Trophoblast cell (in vitro differentiated cells and primary cell): ENCODE measurements at regions not wholly inside any gene's neighbourhood (a gene's known extent, or its start where the extent isn't known, plus 50 kb on each side); places are given as distances from the start of the nearest gene placed in this dataset.

Source experiments
- DNase-seq, 2 donors: peaks; one replicate each; pipeline ENCODE4 v3.0.0-alpha.2; 2016
- H2AFZ ChIP-seq: 2 replicates; pipeline ENCODE4 v1.6.1; 2013; ENCODE audit warnings: low read length, moderate library complexity, mild to moderate bottlenecking; ENCODE audit not compliant: insufficient read depth, poor library complexity
- H2AK5ac ChIP-seq: 2 replicates; pipeline ENCODE4 v1.6.1; 2013; ENCODE audit warnings: mild to moderate bottlenecking, low read length
- H2BK120ac ChIP-seq: 2 replicates; pipeline ENCODE4 v1.6.1; 2013; ENCODE audit warnings: low read length, mild to moderate bottlenecking, moderate library complexity; ENCODE audit not compliant: insufficient read depth, poor library complexity
- H2BK12ac ChIP-seq: 2 replicates; pipeline ENCODE4 v1.6.1; 2013; ENCODE audit warnings: mild to moderate bottlenecking, low read length, moderate library complexity
- H2BK5ac ChIP-seq: 2 replicates; pipeline ENCODE4 v1.6.1; 2013; ENCODE audit warnings: low read length, low read depth, moderate library complexity, mild to moderate bottlenecking; ENCODE audit not compliant: poor library complexity
- H3K14ac ChIP-seq: 2 replicates; pipeline ENCODE4 v1.6.1; 2013; ENCODE audit warnings: mild to moderate bottlenecking, low read length
- H3K18ac ChIP-seq: 2 replicates; pipeline ENCODE4 v1.6.1; 2013; ENCODE audit warnings: mild to moderate bottlenecking, low read length
- H3K23ac ChIP-seq: 2 replicates; pipeline ENCODE4 v1.6.1; 2013; ENCODE audit warnings: low read length
- H3K27ac ChIP-seq: 2 replicates; pipeline ENCODE4 v1.5.1; 2013; ENCODE audit warnings: low read depth, mild to moderate bottlenecking, inconsistent platforms, low read length, moderate library complexity
- H3K27me3 ChIP-seq: 2 replicates; pipeline ENCODE4 v1.6.1; 2013; ENCODE audit warnings: inconsistent platforms, mild to moderate bottlenecking, low read length, moderate library complexity; ENCODE audit not compliant: insufficient read depth
- H3K36me3 ChIP-seq, 2 experiments: 1 replicate in 1 of 2; 2 replicates in 1 of 2; pipeline ENCODE4 v1.6.1; 2013; ENCODE audit warnings: low read length in 2 of 2, mild to moderate bottlenecking in 2 of 2, moderate library complexity in 1 of 2; ENCODE audit not compliant: insufficient read depth in 2 of 2, control insufficient read depth in 1 of 2
- H3K4ac ChIP-seq: 2 replicates; pipeline ENCODE4 v1.6.1; 2013; ENCODE audit warnings: low read depth, mild to moderate bottlenecking, low read length, moderate library complexity
- H3K4me1 ChIP-seq, 2 experiments: 1 replicate in 1 of 2; 2 replicates in 1 of 2; pipeline ENCODE4 v1.6.1; 2013; ENCODE audit warnings: low read length in 2 of 2, mild to moderate bottlenecking in 2 of 2, moderate library complexity in 1 of 2; ENCODE audit not compliant: insufficient read depth in 2 of 2, control insufficient read depth in 1 of 2
- H3K4me2 ChIP-seq: 2 replicates; pipeline ENCODE4 v1.6.1; 2013; ENCODE audit warnings: inconsistent platforms, mild to moderate bottlenecking, low read length, moderate library complexity
- H3K4me3 ChIP-seq: 2 replicates; pipeline ENCODE4 v1.5.1; 2013; ENCODE audit warnings: mild to moderate bottlenecking, low read depth, low read length, inconsistent platforms
- H3K79me1 ChIP-seq: one replicate; pipeline ENCODE4 v1.6.1; 2013; ENCODE audit warnings: low read length
- H3K79me2 ChIP-seq: 2 replicates; pipeline ENCODE4 v1.6.1; 2013; ENCODE audit warnings: low read length, mild to moderate bottlenecking; ENCODE audit not compliant: control insufficient read depth, insufficient read depth, poor library complexity
- H3K9ac ChIP-seq: 2 replicates; pipeline ENCODE4 v1.6.1; 2013; ENCODE audit warnings: mild to moderate bottlenecking, low read length
- H3K9me3 ChIP-seq: 2 replicates; pipeline ENCODE4 v1.6.1; 2013; ENCODE audit warnings: low read depth, mild to moderate bottlenecking, control low read depth, inconsistent platforms, low read length; ENCODE audit not compliant: insufficient read depth
- H4K12ac ChIP-seq: 2 replicates; pipeline ENCODE4 v1.6.1; 2013; ENCODE audit warnings: low read depth, mild to moderate bottlenecking, low read length, moderate library complexity
- H4K8ac ChIP-seq: 2 replicates; pipeline ENCODE4 v1.6.1; 2013; ENCODE audit warnings: low read depth, mild to moderate bottlenecking, low read length, moderate library complexity
- H4K91ac ChIP-seq: one replicate; pipeline ENCODE4 v1.6.1; 2013; ENCODE audit warnings: low read depth, mild to moderate bottlenecking, low read length, moderate library complexity
- WGBS: extraction: QIAGEN DNeasy Blood & Tissue Kit; methylation state at CpG from one replicate; pipeline ENCODE4 v1.1.7; 2013; ENCODE audit warnings: missing lambda C conversion rate; ENCODE audit not compliant: insufficient read length, insufficient coverage; ENCODE audit errors: extremely low coverage; 5-methylcytosine and 5-hydroxymethylcytosine counted together

DNA sequence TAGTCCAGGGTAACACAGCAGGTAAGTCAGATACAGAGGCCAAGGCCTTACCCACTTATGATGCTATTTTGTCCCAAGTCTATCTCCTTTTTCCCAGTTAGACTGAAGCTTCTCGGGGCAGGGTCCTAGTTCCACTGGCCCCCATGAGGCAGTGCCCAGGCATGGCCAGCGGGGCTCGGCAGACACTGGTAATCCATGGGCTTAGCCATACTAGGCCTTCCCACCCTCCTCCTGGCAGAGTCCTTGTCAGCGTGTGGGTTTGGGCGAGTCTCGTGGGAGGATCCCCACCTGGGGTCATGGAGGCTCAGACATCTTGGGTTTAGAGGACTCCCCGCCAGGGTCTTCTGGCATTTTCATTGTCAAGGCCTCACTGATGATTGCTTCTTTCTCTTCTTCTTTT lies 84.7 kb upstream of the BRD7 start:
- Histone ChIP-seq H3K14ac (no peak overlapping the region), H3K4me3 (no peak overlapping the region), H4K8ac (no peak overlapping the region), H4K91ac (no peak overlapping the region), H3K9ac (no peak overlapping the region), H2AFZ (no peak overlapping the region), H3K79me2 (no peaks in the 10 kb centered on the region), H3K4me2 (no peak overlapping the region), H2BK120ac (no peak overlapping the region), H2BK5ac (no peak overlapping the region), H2BK12ac (no peak overlapping the region), H3K27me3 (no peaks in the 10 kb centered on the region), H3K9me3 (peaks cover 3% of the 10 kb centered on the region), H3K18ac (no peak overlapping the region), H3K23ac (no peak overlapping the region), H3K27ac (no peak overlapping the region), H3K4ac (no peak overlapping the region), H3K4me1 (peaks cover 2 to 6% of the 10 kb centered on the region in 2 experiments), H2AK5ac (no peak overlapping the region), H3K36me3 (no peaks in the 10 kb centered on the region), H3K79me1 (peaks cover 3% of the 10 kb centered on the region), H4K12ac (no peak overlapping the region)
- no peak for DNase-seq
- no CpG with 5 or more reads among the region's 7 CpGs for WGBS

DNA sequence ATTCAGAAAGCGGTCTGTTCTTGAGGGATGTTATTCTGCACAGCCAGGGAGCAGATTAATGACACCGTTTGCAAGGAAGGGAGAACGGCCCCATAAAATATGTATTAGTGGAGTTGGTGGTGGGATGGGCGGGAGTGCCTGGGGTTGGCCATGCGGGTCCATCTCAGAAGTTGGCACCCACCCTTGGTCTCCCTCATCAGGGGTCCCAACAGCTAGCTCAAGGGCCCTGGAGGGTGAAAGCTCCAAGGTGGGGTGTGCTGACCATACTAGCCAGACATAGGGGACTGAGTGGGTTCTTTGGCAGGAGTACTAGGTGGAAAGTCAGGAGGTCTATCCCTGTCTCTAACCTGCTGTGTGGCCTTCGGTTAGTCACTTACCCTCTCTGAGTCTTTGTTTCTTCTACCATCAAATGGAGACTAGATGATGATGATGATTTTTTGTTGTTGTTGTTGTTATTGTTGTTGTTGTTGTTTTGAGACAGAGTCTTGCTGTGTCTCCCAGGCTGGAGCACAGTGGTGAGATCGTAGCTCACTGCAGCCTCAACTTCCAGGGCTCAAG lies 83.2 kb upstream of the BRD7 start:
- Histone ChIP-seq H4K12ac (no peak overlapping the region), H2AFZ (no peak overlapping the region), H2BK12ac (no peak overlapping the region), H3K36me3 (no peaks in the 10 kb centered on the region), H3K18ac (no peak overlapping the region), H3K79me2 (no peaks in the 10 kb centered on the region), H4K8ac (no peak overlapping the region), H3K27ac (no peak overlapping the region), H3K27me3 (no peaks in the 10 kb centered on the region), H3K4me3 (no peak overlapping the region), H3K4me1 (peaks cover 2% of the 10 kb centered on the region in 2 experiments), H2BK120ac (no peak overlapping the region), H4K91ac (no peak overlapping the region), H2BK5ac (no peak overlapping the region), H3K9me3 (peaks cover 3% of the 10 kb centered on the region), H3K9ac (no peak overlapping the region), H3K4ac (no peak overlapping the region), H3K23ac (no peak overlapping the region), H2AK5ac (no peak overlapping the region), H3K4me2 (no peak overlapping the region), H3K79me1 (peaks cover 3% of the 10 kb centered on the region), H3K14ac (no peak overlapping the region)
- no peak for DNase-seq
- WGBS: 100% methylated on average over 1 of the region's 7 CpGs

- no peak overlapping the region for H2BK5ac ChIP-seq
- H3K4me2 ChIP-seq: no peak overlapping the region
- no peak overlapping the region for H4K8ac ChIP-seq
- H3K27me3 ChIP-seq: no peaks in the 10 kb centered on the region
- H3K4me1 ChIP-seq: peaks cover 2% of the 10 kb centered on the region in 2 experiments
- H3K9me3 ChIP-seq: peaks cover 3% of the 10 kb centered on the region
- no peak overlapping the region for H2AK5ac ChIP-seq
- no peak overlapping the region for H3K9ac ChIP-seq
- no peak overlapping the region for H2BK12ac ChIP-seq
- no peak overlapping the region for H3K14ac ChIP-seq
- no peak overlapping the region for H2BK120ac ChIP-seq
- H3K79me2 ChIP-seq: no peaks in the 10 kb centered on the region
- no peak overlapping the region for H2AFZ ChIP-seq
- H3K4me3 ChIP-seq: no peak overlapping the region
- no peak overlapping the region for H4K91ac ChIP-seq
- no peak for DNase-seq
- no peaks in the 10 kb centered on the region for H3K36me3 ChIP-seq
- no peaks in the 10 kb centered on the region for H3K79me1 ChIP-seq
- no peak overlapping the region for H3K4ac ChIP-seq
- no peak overlapping the region for H4K12ac ChIP-seq
- no peak overlapping the region for H3K27ac ChIP-seq
- H3K23ac ChIP-seq: no peak overlapping the region
- WGBS: no CpG with 5 or more reads among the region's 4 CpGs
- H3K18ac ChIP-seq: no peak overlapping the region
Measured at GRCh38 chr16:50450957-50451356, 82.2 kb upstream of the BRD7 start.

DNA sequence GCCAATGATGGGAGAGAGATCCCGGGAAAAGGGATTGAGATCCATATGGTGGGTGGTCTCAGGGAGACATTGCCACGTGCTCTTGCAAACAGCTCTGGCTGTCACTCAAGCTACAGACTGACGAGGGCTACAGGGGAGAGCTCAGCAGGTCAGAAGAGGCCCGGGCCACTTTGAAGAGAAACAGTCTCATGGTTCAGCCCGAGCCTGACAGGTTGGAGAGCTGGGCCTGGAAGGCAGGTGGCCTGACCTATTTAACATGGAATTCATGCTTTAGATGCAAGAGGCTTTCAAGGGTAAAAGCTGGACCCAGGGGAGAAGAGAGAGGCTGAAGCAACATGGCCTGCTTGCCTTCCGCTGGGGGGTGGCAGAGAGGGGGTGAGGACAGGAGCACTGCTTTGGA lies 81.0 kb upstream of the BRD7 start:
- H3K4me3 ChIP-seq: no peak overlapping the region
- H3K9ac ChIP-seq: no peak overlapping the region
- H4K91ac ChIP-seq: no peak overlapping the region

More for the DNA sequence above, 81.0 kb upstream of the BRD7 start:
- no CpG with 5 or more reads among the region's 6 CpGs for WGBS
- Histone ChIP-seq H2AK5ac (no peak overlapping the region), H3K9me3 (peaks cover 3% of the 10 kb centered on the region), H2AFZ (no peak overlapping the region), H3K79me1 (no peaks in the 10 kb centered on the region), H3K4me2 (no peak overlapping the region), H3K14ac (no peak overlapping the region), H4K12ac (no peak overlapping the region), H3K18ac (no peak overlapping the region), H3K4ac (no peak overlapping the region), H3K4me1 (peaks cover 0 to 2% of the 10 kb centered on the region in 2 experiments), H4K8ac (no peak overlapping the region), H3K79me2 (no peaks in the 10 kb centered on the region), H2BK120ac (no peak overlapping the region), H3K27ac (no peak overlapping the region), H3K27me3 (no peaks in the 10 kb centered on the region), H3K23ac (no peak overlapping the region), H3K36me3 (no peaks in the 10 kb centered on the region), H2BK12ac (no peak overlapping the region), H2BK5ac (no peak overlapping the region)
- no peak for DNase-seq
